GM23338 (cell line): ENCODE measurements at regions not wholly inside any gene's neighbourhood (a gene's known extent, or its start where the extent isn't known, plus 50 kb on each side); places are given as distances from the start of the nearest gene placed in this dataset.

Experiments used
- ATAC-seq: fragments of 200-7000 bp; cut with Tn5 transposase; 3 replicates; pipeline ENCODE4 v1.9.1; 2020
- DNase-seq: peaks from one replicate; pipeline ENCODE4 v3.0.0-alpha.2; 2015; ENCODE audit warnings: low spot score
- H2AFZ ChIP-seq: fragments of 200-600 bp; sonication (generic); 2 replicates; pipeline ENCODE4 v1.8.0; 2016; ENCODE audit warnings: antibody characterized with exemption, mild to moderate bottlenecking, moderate library complexity
- H3F3A ChIP-seq: fragments of 200-600 bp; sonication (generic); replicated peaks from 2 replicates; pipeline ENCODE4 v1.8.0; 2017; ENCODE audit warnings: antibody characterized with exemption, mixed run types, low read depth
- H3K27ac ChIP-seq: fragments of 200-600 bp; sonication (generic); 2 replicates; pipeline ENCODE4 v1.6.1; 2016; ENCODE audit warnings: low read depth
- H3K27me3 ChIP-seq: fragments of 200-600 bp; sonication (generic); 2 replicates; pipeline ENCODE4 v1.8.0; 2016; ENCODE audit warnings: mild to moderate bottlenecking, mixed run types, moderate library complexity; ENCODE audit not compliant: insufficient read depth
- H3K36me3 ChIP-seq: fragments of 200-600 bp; sonication (generic); 2 replicates; pipeline ENCODE4 v1.8.0; 2016; ENCODE audit warnings: mild to moderate bottlenecking; ENCODE audit not compliant: insufficient read depth
- H3K4me1 ChIP-seq: fragments of 200-600 bp; sonication (generic); 2 replicates; pipeline ENCODE4 v1.8.0; 2016; ENCODE audit warnings: mild to moderate bottlenecking, moderate library complexity; ENCODE audit not compliant: insufficient read depth
- H3K4me2 ChIP-seq: fragments of 200-600 bp; sonication (generic); 2 replicates; pipeline ENCODE4 v1.7.1; 2017; ENCODE audit warnings: mixed run types
- H3K4me3 ChIP-seq: fragments of 200-600 bp; sonication (generic); 2 replicates; pipeline ENCODE4 v1.6.1; 2016; ENCODE audit warnings: mixed run types
- H3K79me2 ChIP-seq: fragments of 200-600 bp; sonication (generic); replicated peaks from 2 replicates; pipeline ENCODE4 v1.8.0; 2017; ENCODE audit warnings: mild to moderate bottlenecking; ENCODE audit not compliant: insufficient read depth
- H3K9me2 ChIP-seq: fragments of 200-600 bp; sonication (generic); 2 replicates; pipeline ENCODE4 v1.8.0; 2017; ENCODE audit not compliant: insufficient read depth
- H4K20me1 ChIP-seq: fragments of 200-600 bp; sonication (generic); replicated peaks from 2 replicates; pipeline ENCODE4 v1.8.0; 2017; ENCODE audit warnings: mild to moderate bottlenecking; ENCODE audit not compliant: insufficient read depth
- H3K27ac Mint-ChIP-seq: 2 replicates; pipeline ENCODE4 v1.8.0; 2020; ENCODE audit warnings: inconsistent platforms, mild to moderate bottlenecking, moderate library complexity, mixed read lengths
- H3K27me3 Mint-ChIP-seq: 3 replicates; pipeline ENCODE4 v1.8.0; 2022; ENCODE audit warnings: low read depth, mild to moderate bottlenecking, moderate library complexity, mixed read lengths, inconsistent platforms; ENCODE audit not compliant: insufficient read depth, poor library complexity
- H3K36me3 Mint-ChIP-seq: 3 replicates; pipeline ENCODE4 v1.8.0; 2021; ENCODE audit warnings: low read depth, mild to moderate bottlenecking, inconsistent platforms, moderate library complexity, mixed read lengths
- H3K4me1 Mint-ChIP-seq: 3 replicates; pipeline ENCODE4 v1.8.0; 2020; ENCODE audit warnings: mild to moderate bottlenecking, inconsistent platforms, mixed read lengths
- H3K4me3 Mint-ChIP-seq: 3 replicates; pipeline ENCODE4 v1.8.0; 2021; ENCODE audit warnings: moderate library complexity, mild to moderate bottlenecking, inconsistent platforms, mixed read lengths
- H3K9me3 Mint-ChIP-seq: 3 replicates; pipeline ENCODE4 v1.8.0; 2020; ENCODE audit warnings: moderate library complexity, mild to moderate bottlenecking, inconsistent platforms, mixed read lengths
- CREB1 ChIP-seq: fragments of 250-450 bp; sonication (Bioruptor Pico); IDR thresholded peaks from 2 replicates; pipeline ENCODE4 v1.5.0; 2020; ENCODE audit warnings: low read depth, mild to moderate bottlenecking, moderate library complexity
- CTCF ChIP-seq, 2 experiments: fragments of 200-600 bp in 1 of 2; sonication (generic) in 1 of 2; conservative IDR thresholded peaks; 2 replicates each; pipeline versions ENCODE4 v1.5.1 to v1.6.1; 2016 to 2017; ENCODE audit warnings: antibody characterized with exemption in 2 of 2, low read depth in 2 of 2, mild to moderate bottlenecking in 2 of 2, moderate library complexity in 1 of 2
- ETS1 ChIP-seq: IDR thresholded peaks from 2 replicates; pipeline ENCODE4 v1.6.1; 2016; ENCODE audit warnings: antibody characterized with exemption
- EZH2 ChIP-seq: fragments of 200-600 bp; sonication (generic); IDR thresholded peaks from one replicate; pipeline ENCODE4 v1.8.0; 2017; ENCODE audit warnings: antibody characterized with exemption, mild to moderate bottlenecking, low read depth; ENCODE audit not compliant: unreplicated experiment
- EZH2phosphoT487 ChIP-seq: fragments of 200-600 bp; sonication (generic); IDR thresholded peaks from one replicate; pipeline ENCODE4 v1.8.1; 2018; ENCODE audit warnings: antibody characterized with exemption; ENCODE audit not compliant: unreplicated experiment
- JUNB ChIP-seq: IDR thresholded peaks from one replicate; pipeline ENCODE4 v1.6.1; 2016; ENCODE audit warnings: antibody characterized with exemption; ENCODE audit not compliant: unreplicated experiment
- POLR2AphosphoS5 ChIP-seq: IDR thresholded peaks from 2 replicates; pipeline ENCODE4 v1.6.1; 2016; ENCODE audit warnings: antibody characterized with exemption, low read depth
- REST ChIP-seq: IDR thresholded peaks from one replicate; pipeline ENCODE4 v1.6.1; 2018; ENCODE audit warnings: antibody characterized with exemption; ENCODE audit not compliant: unreplicated experiment
- STAT1 ChIP-seq: IDR thresholded peaks from one replicate; pipeline ENCODE4 v1.6.1; 2016; ENCODE audit warnings: antibody characterized with exemption; ENCODE audit not compliant: unreplicated experiment
- ZNF331 ChIP-seq: fragments of 250-450 bp; sonication (Bioruptor Pico); IDR thresholded peaks from 2 replicates; pipeline ENCODE4 v1.5.0; 2020; ENCODE audit warnings: low read depth, mild to moderate bottlenecking, moderate library complexity
- ZNF462 ChIP-seq: fragments of 250-450 bp; sonication (Bioruptor Pico); IDR thresholded peaks from 2 replicates; pipeline ENCODE4 v1.5.0; 2020; ENCODE audit warnings: mild to moderate bottlenecking, moderate library complexity

GRCh38 chr2:236743921-236744280 is 174.3 kb downstream of the ACKR3 start:
- peaks cover 24% of the 10 kb centered on the region for H3K4me1 Mint-ChIP-seq
- H3K27me3 ChIP-seq: no peaks in the 10 kb centered on the region
- ATAC-seq: no peak

More at GRCh38 chr2:236743921-236744280, 174.3 kb downstream of the ACKR3 start:
- Histone ChIP-seq H3K9me2 (peaks cover 3% of the 10 kb centered on the region; the same call in 1 of the 2 replicates), H2AFZ (peak overlapping the region; percentile 28; the same call in 1 of the 2 replicates), H3K79me2 (no peaks in the 10 kb centered on the region), H3K36me3 (no peaks in the 10 kb centered on the region), H3F3A (no peaks in the 10 kb centered on the region), H4K20me1 (no peaks in the 10 kb centered on the region), H3K4me3 (no peak overlapping the region), H3K4me2 (no peak overlapping the region), H3K27ac (no peak overlapping the region), H3K4me1 (peaks cover 12% of the 10 kb centered on the region)
- no peak overlapping the region for H3K27ac Mint-ChIP-seq
- no peak overlapping the region for H3K4me3 Mint-ChIP-seq
- H3K27me3 Mint-ChIP-seq: peaks cover 4% of the 10 kb centered on the region
- DNase-seq: no peak
- H3K36me3 Mint-ChIP-seq: no peaks in the 10 kb centered on the region
- H3K9me3 Mint-ChIP-seq: no peaks in the 10 kb centered on the region; the same call in 2 of the 3 replicates
- TF ChIP-seq STAT1: no peak
- no peak for TF ChIP-seq JUNB
- TF ChIP-seq CREB1 (CRISPR knock-in tag): no peak
- no peak for TF ChIP-seq ZNF462
- TF ChIP-seq REST: no peak
- no peak for TF ChIP-seq ZNF331 (CRISPR knock-in tag)
- TF ChIP-seq POLR2AphosphoS5: no peak
- no peak for TF ChIP-seq EZH2
- no peak for TF ChIP-seq ETS1
- TF ChIP-seq EZH2phosphoT487: no peak
- TF ChIP-seq CTCF (conservative IDR thresholded peaks at IDR 0.05; ENCODE audit: low read depth in 2 of 2): no peak
